Astrocyte of the cerebellum (primary cell): ENCODE measurements at regions not wholly inside any gene's neighbourhood (a gene's known extent, or its start where the extent isn't known, plus 50 kb on each side); places are given as distances from the start of the nearest gene placed in this dataset.
A peak's percentile ranks its signal among the peaks of the same experiment; 100 is the strongest.

Experiments
- DNase-seq: peaks from one replicate; pipeline ENCODE4 v3.0.0-alpha.2; 2011; ENCODE audit warnings: low read depth
- H3K4me3 ChIP-seq: 2 replicates; pipeline ENCODE4 v1.5.1; 2011; ENCODE audit warnings: mild to moderate bottlenecking, low read depth, low read length, moderate library complexity
- CTCF ChIP-seq: IDR thresholded peaks from 2 replicates; pipeline ENCODE4 v1.5.1; 2012; ENCODE audit warnings: low read length, low read depth, moderate library complexity, mild to moderate bottlenecking; ENCODE audit errors: missing control alignments
- in situ Hi-C: cut with HindIII; loops from 2 replicates; pipeline ENCODE4 v1.10.0; 2017; ENCODE audit warnings: low sequenced_read_pairs

GRCh38 chr4:55758066-55758465 lies 61.5 kb upstream of the EXOC1L start:
- no peak for DNase-seq
- in situ Hi-C loops, result no loop called here

GRCh38 chr4:55758570-55758969 lies 61.0 kb upstream of the EXOC1L start:
- in situ Hi-C loops, result no loop called here
- DNase-seq, result no peak
- H3K4me3 ChIP-seq, result no peak overlapping the region
- TF ChIP-seq CTCF, result no peak

More at GRCh38 chr4:55758066-55758465, 61.5 kb upstream of the EXOC1L start:
- TF ChIP-seq CTCF, result no peak
- H3K4me3 ChIP-seq, result no peak overlapping the region

- no peak for DNase-seq
- H3K4me3 ChIP-seq, result no peak overlapping the region
- TF ChIP-seq CTCF, result no peak
- in situ Hi-C loops, result no loop called here
Measured at GRCh38 chr4:55762819-55763218, 56.8 kb upstream of the EXOC1L start.

GRCh38 chr4:55763996-55764395 lies 55.6 kb upstream of the EXOC1L start:
- no peak for DNase-seq
- no peak for TF ChIP-seq CTCF
- H3K4me3 ChIP-seq, result no peak overlapping the region
- in situ Hi-C loops, result no loop called here

GRCh38 chr4:55765070-55765469 lies 54.5 kb upstream of the EXOC1L start:
- no peak for DNase-seq
- no peak overlapping the region for H3K4me3 ChIP-seq
- TF ChIP-seq CTCF, result no peak
- in situ Hi-C loops, result no loop called here

GRCh38 chr4:55768291-55768690 lies 51.3 kb upstream of the EXOC1L start:
- in situ Hi-C loops, result no loop called here
- no peak for TF ChIP-seq CTCF
- H3K4me3 ChIP-seq, result no peak overlapping the region
- peak; percentile 49 for DNase-seq
